GM19463 (cell line): ENCODE measurements at regions not wholly inside any gene's neighbourhood (a gene's known extent, or its start where the extent isn't known, plus 50 kb on each side); places are given as distances from the start of the nearest gene placed in this dataset.
"Not testable (repeated sequence)": the region's sequence is repeated elsewhere in the genome, so short reads cannot be mapped to it uniquely, and the experiment has no call there.

ENCODE experiments used
- ATAC-seq: cut with Tn5 transposase; IDR thresholded peaks from one replicate; pipeline ENCODE4 v1.9.1; 2021; ENCODE audit warnings: mild to moderate bottlenecking, moderate library complexity; ENCODE audit not compliant: unreplicated experiment

DNA sequence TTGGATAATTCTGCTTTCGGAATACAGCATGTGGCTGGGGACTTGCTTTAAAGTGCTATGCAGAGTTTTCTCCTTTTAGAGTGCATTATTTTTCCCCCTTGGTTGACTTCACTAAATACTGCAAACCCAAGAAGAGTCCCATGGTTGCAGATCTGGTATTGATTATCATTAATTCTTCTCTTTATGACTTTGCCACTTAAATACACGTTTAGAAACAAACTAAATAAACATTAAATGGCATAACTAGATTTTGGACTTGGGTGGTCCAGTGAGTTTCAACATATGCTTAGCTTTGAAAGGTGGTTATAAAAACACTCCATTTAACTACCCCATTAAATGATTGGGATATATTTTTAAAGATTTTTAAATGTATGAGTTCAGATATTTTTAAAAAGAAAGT, 279.2 kb downstream of the SOX4 start:
- ATAC-seq: no peak

GRCh38 chr6:21873562-21873961, 280.0 kb downstream of the SOX4 start:
- no peak for ATAC-seq

DNA sequence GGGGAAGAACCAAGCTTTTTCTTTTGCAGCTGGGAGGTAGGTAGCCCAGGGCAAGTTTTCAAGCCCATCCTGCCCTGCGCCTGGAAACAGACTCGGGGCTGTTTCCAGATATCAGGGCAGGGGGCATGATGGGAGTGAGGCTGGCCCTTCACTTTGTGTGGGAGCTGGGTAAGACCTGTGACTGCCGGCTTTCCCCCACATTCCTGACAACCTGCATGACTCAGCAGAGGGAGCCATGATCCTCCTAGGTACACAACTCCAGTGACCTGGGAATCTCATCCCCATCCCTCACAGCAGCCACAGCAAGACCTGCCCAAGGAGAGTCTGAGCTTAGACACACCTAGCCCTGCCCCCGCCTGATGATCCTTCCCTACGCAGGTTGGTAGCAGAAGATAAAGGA, 280.8 kb downstream of the SOX4 start:
- ATAC-seq: no peak

DNA sequence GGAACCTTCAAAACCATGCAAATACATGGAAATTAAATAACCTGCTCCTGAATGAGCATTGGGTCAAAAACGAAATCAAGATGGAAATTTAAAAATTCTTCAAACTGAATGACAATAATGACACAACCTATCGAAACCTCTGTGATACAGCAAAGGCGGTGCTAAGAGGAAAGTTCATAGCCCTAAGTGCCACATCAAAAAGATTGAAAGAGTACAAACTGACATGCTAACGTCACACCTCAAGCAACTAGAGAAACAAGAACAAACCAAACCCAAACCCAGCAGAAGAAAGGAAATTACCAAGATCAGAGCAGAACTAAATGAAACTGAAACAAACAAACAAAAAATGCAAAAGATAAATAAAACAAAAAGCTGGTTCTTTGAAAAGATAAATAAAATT, 283.5 kb downstream of the SOX4 start:
- ATAC-seq: not testable (repeated sequence)

DNA sequence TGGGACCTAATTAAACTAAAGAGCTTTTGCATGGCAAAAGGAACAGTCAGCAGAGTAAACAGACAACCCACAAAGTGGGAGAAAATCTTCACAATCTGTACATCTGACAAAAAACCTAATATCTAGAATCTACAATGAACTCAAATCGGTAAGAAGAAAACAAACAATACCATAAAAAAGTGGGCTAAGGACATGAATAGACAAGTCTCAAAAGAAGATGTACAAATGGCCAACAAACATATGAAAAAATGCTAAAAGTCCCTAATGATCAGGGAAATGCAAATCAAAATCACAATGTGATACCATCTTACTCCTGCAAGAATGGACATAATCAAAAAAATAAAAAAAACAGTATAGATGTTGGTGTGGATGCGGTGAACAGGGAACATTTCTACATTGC, 286.7 kb downstream of the SOX4 start:
- not testable (repeated sequence) for ATAC-seq

- no peak for ATAC-seq
Observed at GRCh38 chr6:21881969-21882465, 288.5 kb downstream of the SOX4 start.

DNA sequence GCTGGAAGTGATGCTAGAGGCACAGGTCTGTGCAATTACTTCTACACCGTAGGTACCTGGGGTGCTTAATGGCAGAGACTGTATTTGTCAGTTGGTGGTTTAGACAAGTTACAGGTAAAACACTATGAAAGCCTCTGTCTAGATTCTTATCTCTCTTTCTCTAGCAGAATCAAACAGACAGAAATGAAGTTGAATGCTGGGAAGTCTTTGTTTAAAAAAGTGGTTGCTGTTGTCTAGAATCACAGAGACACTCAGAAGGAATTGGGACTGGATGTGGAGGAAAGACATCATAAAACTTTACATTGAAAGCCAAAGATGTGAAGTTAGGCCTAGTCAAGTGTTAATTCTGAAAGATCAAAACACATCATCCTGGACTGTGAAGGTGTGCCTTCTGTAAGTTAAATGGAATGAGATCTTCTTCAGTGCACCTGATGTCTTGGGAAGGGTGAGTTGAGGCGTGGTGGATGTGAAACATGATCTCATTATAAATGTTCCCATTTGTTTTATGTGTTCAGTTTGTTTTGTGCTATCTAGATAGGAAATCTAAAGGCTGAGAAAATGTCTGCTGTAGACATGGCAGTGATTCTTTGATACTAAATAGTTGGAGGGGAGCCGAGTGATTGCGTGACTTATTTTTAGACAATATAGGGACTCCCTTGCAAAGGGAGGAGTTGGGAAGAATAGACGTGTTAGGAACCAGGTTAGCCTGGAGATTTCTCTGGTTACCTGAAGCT, 290.2 kb downstream of the SOX4 start:
- ATAC-seq: no peak

DNA sequence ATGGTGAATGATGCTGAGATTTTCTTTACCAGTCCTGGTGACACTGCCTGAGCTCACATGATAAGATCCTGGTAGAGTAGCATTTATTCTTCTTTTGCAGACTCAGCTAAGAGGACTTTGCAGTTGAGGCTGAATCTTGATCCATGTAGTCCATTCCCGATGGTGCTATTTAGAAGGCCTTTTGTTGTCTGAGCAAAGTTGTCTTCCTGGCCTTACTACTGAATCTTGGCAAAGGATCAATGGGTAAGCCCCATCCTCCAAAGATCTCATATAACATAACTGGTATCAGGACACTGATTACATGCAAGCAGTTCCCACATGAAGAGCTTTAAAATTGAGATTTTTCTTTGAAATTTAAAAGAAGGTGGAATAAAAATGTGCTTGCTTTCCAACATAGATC, 291.6 kb downstream of the SOX4 start:
- ATAC-seq: no peak

- ATAC-seq: no peak
Observed at GRCh38 chr6:21885532-21886114, 292.1 kb downstream of the SOX4 start.

- ATAC-seq: no peak
Observed at GRCh38 chr6:21886542-21887151, 293.1 kb downstream of the SOX4 start.

DNA sequence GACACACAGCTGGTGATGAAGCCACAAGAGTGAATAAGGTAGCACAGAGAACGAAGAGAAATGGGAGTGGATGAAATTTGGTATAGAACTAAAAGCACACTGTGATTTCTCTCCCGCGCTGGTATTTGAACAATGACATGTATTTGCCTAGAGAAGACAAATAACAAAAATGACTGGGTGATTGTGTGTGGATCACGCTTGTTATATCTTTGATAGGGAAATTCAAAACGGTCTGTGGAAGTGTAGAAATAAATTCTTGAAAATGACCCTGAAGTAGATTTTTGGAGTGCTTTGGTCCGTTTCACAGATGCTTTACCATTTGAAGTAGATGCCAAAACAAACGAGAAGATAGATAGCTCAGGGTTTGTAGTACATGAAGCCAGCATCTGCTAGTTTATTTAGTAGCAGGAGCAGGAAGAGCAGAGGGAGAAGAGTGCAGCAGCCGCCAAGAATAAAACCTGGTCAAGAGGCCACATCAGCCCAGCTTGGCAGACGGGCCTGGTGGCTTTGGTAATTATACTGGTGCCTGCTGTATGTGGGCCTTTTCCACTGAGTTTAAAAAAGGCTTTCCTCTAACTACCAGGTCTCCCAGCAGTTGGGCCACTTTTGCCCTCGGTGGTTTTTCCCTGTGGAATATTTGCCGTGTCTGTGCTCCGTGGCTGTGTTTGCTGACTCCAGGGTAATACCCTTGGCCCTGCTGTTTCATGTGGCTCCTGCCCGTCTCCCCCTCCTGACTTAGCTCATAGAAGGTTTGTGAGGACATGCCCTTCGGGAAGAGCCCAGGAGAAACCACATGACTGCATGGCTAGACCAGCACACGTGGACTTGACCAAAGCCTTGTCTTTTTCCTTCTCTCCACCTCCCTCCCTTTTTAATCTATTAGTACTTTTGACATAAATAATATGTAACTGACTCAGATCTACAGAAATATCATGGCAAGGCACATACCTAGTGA, 294.0 kb downstream of the SOX4 start:
- ATAC-seq: no peak

- no peak for ATAC-seq
Observed at GRCh38 chr6:21891080-21891479, 297.5 kb downstream of the SOX4 start.

GRCh38 chr6:21893793-21894192, 300.2 kb downstream of the SOX4 start:
- no peak for ATAC-seq

- no peak for ATAC-seq
Observed at GRCh38 chr6:21895555-21895954, 302.0 kb downstream of the SOX4 start.

- ATAC-seq: no peak
Observed at GRCh38 chr6:21898107-21898796, 304.7 kb downstream of the SOX4 start.

DNA sequence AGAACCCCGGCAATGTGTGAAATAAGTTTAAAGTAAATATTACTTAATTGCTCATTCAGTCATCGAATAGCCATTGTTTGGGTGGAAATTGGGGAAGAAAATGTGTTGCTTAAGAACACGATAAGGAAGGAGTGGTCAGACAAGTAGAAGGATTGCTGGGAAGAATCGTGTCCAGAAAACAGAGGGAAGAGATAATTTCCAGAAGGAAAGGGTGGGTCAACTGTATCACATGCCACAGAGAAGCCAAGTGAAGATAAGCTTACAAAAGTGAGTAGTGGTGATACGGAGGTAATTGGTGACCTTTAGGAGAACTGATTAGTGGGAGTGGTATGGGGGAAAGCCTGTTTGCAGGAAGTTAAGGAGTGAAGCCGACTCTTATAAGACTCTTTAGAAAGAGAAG, 306.2 kb downstream of the SOX4 start:
- ATAC-seq: no peak

DNA sequence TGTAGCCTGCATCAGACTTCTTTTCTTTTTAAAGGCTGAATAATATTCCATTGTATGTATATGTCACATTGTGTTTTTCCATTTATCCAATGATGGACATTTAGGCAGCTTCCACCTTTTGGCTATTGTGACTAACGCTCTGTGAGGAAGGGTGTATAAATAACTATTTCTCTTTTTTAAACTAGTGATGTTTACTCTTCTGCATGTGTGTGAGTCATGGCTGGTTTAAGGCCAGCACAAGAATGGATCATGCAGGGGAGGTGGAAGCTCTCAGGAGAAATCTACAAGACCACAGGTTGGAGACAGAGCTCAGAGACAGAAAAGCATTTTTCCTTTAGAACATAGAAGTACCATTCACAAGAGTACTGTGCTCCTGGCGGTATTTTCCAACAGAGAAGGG, 307.2 kb downstream of the SOX4 start:
- no peak for ATAC-seq

GRCh38 chr6:21902628-21903169, 309.1 kb downstream of the SOX4 start:
- ATAC-seq: no peak

DNA sequence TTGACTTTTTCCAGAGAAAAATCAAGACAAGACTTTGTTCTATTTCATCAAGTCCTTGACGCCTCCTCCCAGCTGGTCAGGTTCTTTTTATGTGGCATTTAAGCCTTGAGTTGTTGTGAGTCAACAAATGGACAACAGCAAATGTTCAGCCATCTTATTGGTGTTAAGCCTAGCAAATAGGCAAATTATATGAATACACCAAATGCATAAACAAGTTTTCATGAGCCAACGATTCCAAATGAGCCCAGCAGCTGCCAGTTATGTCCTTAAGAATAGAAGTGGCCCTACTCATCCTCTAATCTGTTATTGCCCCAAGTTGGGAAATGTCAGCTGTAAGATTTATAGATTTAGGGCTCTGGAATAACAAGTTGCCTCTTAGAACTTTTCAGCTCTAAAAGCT, 312.0 kb downstream of the SOX4 start:
- no peak for ATAC-seq

DNA sequence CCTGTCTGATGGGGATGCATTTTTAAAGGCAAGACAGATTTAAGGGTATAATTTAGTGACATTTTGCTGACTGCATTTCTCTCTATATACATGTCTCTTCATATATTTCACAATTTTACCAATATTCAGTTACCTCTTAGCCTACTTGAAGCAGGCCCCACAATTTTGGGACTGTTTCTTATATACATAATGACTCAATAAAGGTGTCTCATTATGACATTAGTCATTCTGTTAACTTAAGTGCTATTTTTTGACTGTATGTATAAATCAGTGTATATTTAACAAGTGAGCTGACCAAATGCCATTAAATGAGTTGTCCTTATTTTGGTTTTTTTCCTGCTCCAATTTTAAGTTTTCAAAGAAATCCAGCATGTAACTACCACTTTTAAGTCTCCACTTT, 313.3 kb downstream of the SOX4 start:
- no peak for ATAC-seq
